PFSK-1 (cell line): ENCODE measurements at regions not wholly inside any gene's neighbourhood (a gene's known extent, or its start where the extent isn't known, plus 50 kb on each side); places are given as distances from the start of the nearest gene placed in this dataset.

ENCODE experiments used
- FOXP2 ChIP-seq: optimal IDR thresholded peaks from 2 replicates; pipeline ENCODE3; 2011; ENCODE audit warnings: borderline replicate concordance, control low read depth, inconsistent platforms; ENCODE audit not compliant: insufficient read depth; ENCODE audit errors: extremely low read length, extremely low read depth
- POLR2AphosphoS5 ChIP-seq: IDR thresholded peaks from 2 replicates; pipeline ENCODE4 v1.6.1; 2012; ENCODE audit warnings: low read depth, mild to moderate bottlenecking, control low read depth, low read length, moderate library complexity
- REST ChIP-seq, 2 experiments: IDR thresholded peaks; 2 replicates each; pipeline versions ENCODE4 v1.6.1 to v1.8.0; 2011 to 2012; ENCODE audit warnings: low read depth in 2 of 2, low read length in 2 of 2, control low read depth in 1 of 2, inconsistent platforms in 1 of 2, mild to moderate bottlenecking in 1 of 2, moderate library complexity in 1 of 2; ENCODE audit not compliant: insufficient read depth in 1 of 2
- SIN3A ChIP-seq: IDR thresholded peaks from 2 replicates; pipeline ENCODE4 v1.6.1; 2012; ENCODE audit warnings: mild to moderate bottlenecking, low read length, moderate library complexity, borderline replicate concordance; ENCODE audit not compliant: insufficient read depth
- TAF1 ChIP-seq: IDR thresholded peaks from 2 replicates; pipeline ENCODE4 v1.6.1; 2012; ENCODE audit warnings: low read length, control low read depth, borderline replicate concordance; ENCODE audit not compliant: insufficient read depth

DNA sequence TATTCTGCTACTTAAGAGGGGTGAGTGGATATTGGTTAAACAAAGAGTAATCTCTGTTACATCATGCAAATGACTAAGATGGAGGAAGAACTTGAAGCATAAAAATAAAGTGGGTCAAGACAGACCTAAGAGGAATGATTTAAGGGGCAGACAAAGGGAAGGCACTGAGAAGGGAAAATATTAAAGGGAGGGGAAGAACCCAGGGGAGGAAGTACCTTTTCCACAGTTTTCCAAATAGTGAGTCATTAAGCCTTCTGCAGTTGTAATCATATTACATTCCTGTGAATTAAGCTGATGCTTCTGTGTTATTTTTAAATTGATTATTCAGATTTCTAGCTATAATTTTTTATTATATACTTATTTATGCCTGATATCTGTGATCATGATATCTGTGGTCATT is 253.3 kb downstream of the CENPC start:
- no peak for TF ChIP-seq FOXP2
- TF ChIP-seq SIN3A, result no peak
- TF ChIP-seq REST (IDR thresholded peaks at IDR 0.05; ENCODE audit: insufficient read depth in 1 of 2, low read depth in 2 of 2, low read length in 2 of 2), result no peak
- no peak for TF ChIP-seq TAF1
- TF ChIP-seq POLR2AphosphoS5, result no peak

DNA sequence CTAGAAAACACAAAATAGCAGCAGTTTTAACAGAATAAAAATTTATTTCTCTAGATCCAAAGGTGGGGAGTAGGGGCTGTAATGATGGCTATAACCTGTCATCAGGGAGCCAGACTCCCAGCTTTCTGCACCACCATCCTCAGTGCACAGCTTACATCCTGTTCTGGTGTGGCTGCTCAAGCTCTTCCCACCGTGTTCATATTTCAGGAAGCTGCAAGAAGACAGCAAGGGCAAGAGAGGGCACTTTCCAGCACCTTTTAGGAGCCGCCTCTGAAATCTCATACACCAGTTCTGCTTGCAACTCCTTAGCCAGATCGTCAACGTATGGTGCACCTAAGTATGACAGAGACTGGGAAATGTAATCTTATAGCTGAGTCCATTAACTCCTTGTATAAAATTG is 253.7 kb downstream of the CENPC start:
- TF ChIP-seq POLR2AphosphoS5 (no peak), REST (IDR thresholded peaks at IDR 0.05; ENCODE audit: insufficient read depth in 1 of 2, low read depth in 2 of 2, low read length in 2 of 2) (no peak), SIN3A (no peak), TAF1 (no peak), FOXP2 (no peak)

DNA sequence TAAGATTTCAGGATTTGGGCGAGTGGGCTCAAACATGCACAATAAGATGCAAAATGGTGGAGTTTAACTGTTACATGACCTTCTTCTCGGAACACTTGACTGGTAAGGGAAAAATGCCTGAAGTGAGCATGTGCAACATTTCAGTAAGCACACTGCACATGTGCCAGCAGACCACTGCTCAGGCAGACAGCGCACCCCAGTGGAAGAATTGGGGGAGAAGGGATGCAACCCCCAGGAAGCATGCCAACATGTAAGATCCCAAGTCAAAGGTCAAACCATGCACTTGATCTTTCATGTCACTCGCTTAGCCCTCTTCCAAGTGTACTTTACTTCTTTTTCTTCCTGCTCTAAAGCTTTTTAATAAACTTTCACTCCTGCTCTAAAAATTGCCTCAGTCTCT is 256.3 kb downstream of the CENPC start:
- TF ChIP-seq REST (IDR thresholded peaks at IDR 0.05; ENCODE audit: insufficient read depth in 1 of 2, low read depth in 2 of 2, low read length in 2 of 2) (no peak), POLR2AphosphoS5 (no peak), SIN3A (no peak), TAF1 (no peak), FOXP2 (no peak)

GRCh38 chr4:67286724-67287123 is 258.6 kb downstream of the CENPC start:
- TF ChIP-seq TAF1 (no peak), FOXP2 (no peak), SIN3A (no peak), REST (IDR thresholded peaks at IDR 0.05; ENCODE audit: insufficient read depth in 1 of 2, low read depth in 2 of 2, low read length in 2 of 2) (no peak), POLR2AphosphoS5 (no peak)

DNA sequence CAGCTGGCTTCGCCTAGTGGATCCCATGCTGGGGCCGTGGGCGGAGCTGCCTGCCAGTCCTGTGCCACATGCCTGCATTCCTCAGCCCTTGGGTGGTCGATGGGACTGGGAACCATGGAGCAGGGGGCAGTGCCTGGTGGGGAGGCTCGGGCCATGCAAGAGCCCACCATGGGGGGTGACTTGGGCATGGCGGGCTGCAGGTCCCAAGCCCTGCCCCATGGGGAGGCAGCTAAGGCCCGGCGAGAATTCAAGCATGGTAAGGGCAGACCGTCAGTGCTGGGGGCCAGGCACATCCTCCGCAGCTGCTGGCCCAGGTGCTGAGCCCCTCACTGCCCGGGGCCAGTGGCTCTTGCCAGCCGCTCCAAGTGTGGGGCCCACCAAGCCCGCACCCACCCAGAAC is 262.6 kb downstream of the CENPC start:
- TF ChIP-seq TAF1 (no peak), REST (IDR thresholded peaks at IDR 0.05; ENCODE audit: insufficient read depth in 1 of 2, low read depth in 2 of 2, low read length in 2 of 2) (no peak), SIN3A (no peak), FOXP2 (no peak), POLR2AphosphoS5 (no peak)
